ENCODE measurements at regions not wholly inside any gene's neighbourhood (a gene's known extent, or its start where the extent isn't known, plus 50 kb on each side); places are given as distances from the start of the nearest gene placed in this dataset.
"Not testable (repeated sequence)": the region's sequence is repeated elsewhere in the genome, so short reads cannot be mapped to it uniquely, and the experiment has no call there.

- DNase-seq (ENCODE audit: extremely low spot score, unreplicated experiment): no peak
- no peak overlapping the region for H3K4me3 Mint-ChIP-seq
- H3K4me1 Mint-ChIP-seq (ENCODE audit: unreplicated experiment): peaks cover 7% of the 10 kb centered on the region
- H3K36me3 Mint-ChIP-seq: no peaks in the 10 kb centered on the region
- no peak for TF ChIP-seq CTCF (conservative IDR thresholded peaks at IDR 0.05)
- H3K27ac Mint-ChIP-seq: no peak overlapping the region
- no peaks in the 10 kb centered on the region for H3K9me3 Mint-ChIP-seq
- H3K27me3 Mint-ChIP-seq: no peaks in the 10 kb centered on the region
Observed at GRCh38 chr3:17823036-17823435, 80.6 kb upstream of the TBC1D5 start.

- Mint-ChIP-seq H3K4me3 (no peak overlapping the region), H3K9me3 (peaks cover 6% of the 10 kb centered on the region), H3K4me1 (ENCODE audit: unreplicated experiment) (peaks cover 7% of the 10 kb centered on the region), H3K27me3 (no peaks in the 10 kb centered on the region), H3K36me3 (no peaks in the 10 kb centered on the region), H3K27ac (no peak overlapping the region)
- no peak for DNase-seq (ENCODE audit: extremely low spot score, unreplicated experiment)
- TF ChIP-seq CTCF (conservative IDR thresholded peaks at IDR 0.05): no peak
Observed at GRCh38 chr3:17820704-17821103, 78.3 kb upstream of the TBC1D5 start.

- H3K4me3 Mint-ChIP-seq: no peak overlapping the region
- peaks cover 7% of the 10 kb centered on the region for H3K4me1 Mint-ChIP-seq (ENCODE audit: unreplicated experiment)
- no peaks in the 10 kb centered on the region for H3K36me3 Mint-ChIP-seq
- DNase-seq (ENCODE audit: extremely low spot score, unreplicated experiment): no peak
- H3K27me3 Mint-ChIP-seq: no peaks in the 10 kb centered on the region
- no peak overlapping the region for H3K27ac Mint-ChIP-seq
- H3K9me3 Mint-ChIP-seq: peaks cover 6% of the 10 kb centered on the region
- no peak for TF ChIP-seq CTCF (conservative IDR thresholded peaks at IDR 0.05)
Observed at GRCh38 chr3:17820275-17820674, 77.8 kb upstream of the TBC1D5 start.

GRCh38 chr3:17817973-17818372, 75.5 kb upstream of the TBC1D5 start:
- not testable (repeated sequence) for H3K4me1 Mint-ChIP-seq (ENCODE audit: unreplicated experiment); H3K36me3 Mint-ChIP-seq; H3K9me3 Mint-ChIP-seq; DNase-seq (ENCODE audit: extremely low spot score, unreplicated experiment); H3K4me3 Mint-ChIP-seq; H3K27ac Mint-ChIP-seq; H3K27me3 Mint-ChIP-seq

- Mint-ChIP-seq H3K27me3 (no peaks in the 10 kb centered on the region), H3K27ac (no peak overlapping the region), H3K36me3 (no peaks in the 10 kb centered on the region), H3K4me1 (ENCODE audit: unreplicated experiment) (peaks cover 7% of the 10 kb centered on the region), H3K9me3 (peaks cover 10% of the 10 kb centered on the region), H3K4me3 (no peak overlapping the region)
- no peak for DNase-seq (ENCODE audit: extremely low spot score, unreplicated experiment)
- TF ChIP-seq CTCF (conservative IDR thresholded peaks at IDR 0.05): no peak
Observed at GRCh38 chr3:17817545-17817944, 75.1 kb upstream of the TBC1D5 start.

GRCh38 chr3:17816839-17817238, 74.4 kb upstream of the TBC1D5 start:
- not testable (repeated sequence) for H3K36me3 Mint-ChIP-seq; H3K4me1 Mint-ChIP-seq (ENCODE audit: unreplicated experiment); H3K4me3 Mint-ChIP-seq; H3K27me3 Mint-ChIP-seq; DNase-seq (ENCODE audit: extremely low spot score, unreplicated experiment); H3K27ac Mint-ChIP-seq
- H3K9me3 Mint-ChIP-seq: peaks cover 12% of the 10 kb centered on the region

GRCh38 chr3:17812328-17812727, 69.9 kb upstream of the TBC1D5 start:
- peaks cover 17% of the 10 kb centered on the region for H3K9me3 Mint-ChIP-seq
- H3K4me3 Mint-ChIP-seq; H3K27me3 Mint-ChIP-seq; DNase-seq (ENCODE audit: extremely low spot score, unreplicated experiment); H3K36me3 Mint-ChIP-seq; H3K4me1 Mint-ChIP-seq (ENCODE audit: unreplicated experiment); H3K27ac Mint-ChIP-seq: not testable (repeated sequence)
